Stimulated activated naive CD8-positive, alpha-beta T cell treated with anti-CD3 and anti-CD28 coated beads, Interleukin-15, Interleukin-2, amounts not matched to agents 100 ng/mL and 50 ng/mL, for 24 hours (primary cell): ENCODE measurements at regions not wholly inside any gene's neighbourhood (a gene's known extent, or its start where the extent isn't known, plus 50 kb on each side); places are given as distances from the start of the nearest gene placed in this dataset.

ENCODE experiments used
- H3K27ac Mint-ChIP-seq: one replicate; pipeline ENCODE4 v1.8.0; 2021; ENCODE audit warnings: mild to moderate bottlenecking, mixed read lengths
- H3K27me3 Mint-ChIP-seq: one replicate; pipeline ENCODE4 v1.8.0; 2021; ENCODE audit warnings: mixed read lengths
- H3K36me3 Mint-ChIP-seq: one replicate; pipeline ENCODE4 v1.8.0; 2021; ENCODE audit warnings: low read depth, mixed read lengths
- H3K4me1 Mint-ChIP-seq: one replicate; pipeline ENCODE4 v1.8.0; 2021; ENCODE audit warnings: low read depth, mixed read lengths
- H3K4me3 Mint-ChIP-seq: one replicate; pipeline ENCODE4 v1.8.0; 2021; ENCODE audit warnings: mild to moderate bottlenecking, mixed read lengths
- H3K9me3 Mint-ChIP-seq: one replicate; pipeline ENCODE4 v1.8.0; 2021; ENCODE audit warnings: mixed read lengths

DNA sequence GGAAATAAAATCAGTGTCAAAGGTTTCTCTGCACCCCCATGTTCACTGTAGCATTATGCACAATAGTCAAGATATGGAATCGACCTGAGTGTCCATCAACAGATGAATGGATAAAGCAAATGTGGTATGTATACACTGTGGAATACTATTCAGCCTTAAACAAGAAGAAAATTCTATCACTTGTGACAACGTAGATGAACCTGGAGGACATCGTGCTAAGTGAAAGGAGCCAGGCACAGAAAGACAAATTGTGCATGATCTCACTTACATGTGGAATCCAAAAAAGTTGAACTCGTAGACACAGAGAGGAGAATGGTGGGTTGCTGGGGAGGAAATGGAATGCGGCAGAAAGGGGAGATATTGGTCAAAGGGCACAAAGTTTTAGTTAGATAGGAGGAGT, 136.3 kb upstream of the ESR1 start:
- Mint-ChIP-seq H3K9me3 (no peaks in the 10 kb centered on the region), H3K36me3 (no peaks in the 10 kb centered on the region), H3K27ac (no peak overlapping the region), H3K27me3 (peaks cover 3% of the 10 kb centered on the region), H3K4me1 (peaks cover 2% of the 10 kb centered on the region), H3K4me3 (no peak overlapping the region)

DNA sequence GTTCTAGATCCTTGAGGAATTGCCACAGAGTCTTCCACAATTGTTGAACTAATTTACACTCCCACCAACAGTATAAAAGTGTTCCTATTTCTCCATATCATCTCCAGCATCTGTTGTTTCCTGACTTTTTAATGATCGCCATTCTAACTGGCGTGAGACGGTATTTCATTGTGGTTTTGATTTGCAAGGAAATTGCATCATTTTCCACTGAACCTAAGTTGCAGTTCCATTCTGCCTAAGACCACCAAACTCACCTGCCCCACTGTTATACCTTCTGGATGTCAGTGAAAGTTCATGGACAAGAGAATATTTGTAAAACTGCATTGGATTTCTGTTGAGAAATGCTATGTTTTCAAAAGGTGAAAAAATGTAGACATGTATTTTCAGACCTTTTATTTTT, 132.9 kb upstream of the ESR1 start:
- Mint-ChIP-seq H3K27ac (no peak overlapping the region), H3K4me1 (peaks cover 11% of the 10 kb centered on the region), H3K4me3 (no peak overlapping the region), H3K9me3 (no peaks in the 10 kb centered on the region), H3K27me3 (peaks cover 8% of the 10 kb centered on the region), H3K36me3 (no peaks in the 10 kb centered on the region)

DNA sequence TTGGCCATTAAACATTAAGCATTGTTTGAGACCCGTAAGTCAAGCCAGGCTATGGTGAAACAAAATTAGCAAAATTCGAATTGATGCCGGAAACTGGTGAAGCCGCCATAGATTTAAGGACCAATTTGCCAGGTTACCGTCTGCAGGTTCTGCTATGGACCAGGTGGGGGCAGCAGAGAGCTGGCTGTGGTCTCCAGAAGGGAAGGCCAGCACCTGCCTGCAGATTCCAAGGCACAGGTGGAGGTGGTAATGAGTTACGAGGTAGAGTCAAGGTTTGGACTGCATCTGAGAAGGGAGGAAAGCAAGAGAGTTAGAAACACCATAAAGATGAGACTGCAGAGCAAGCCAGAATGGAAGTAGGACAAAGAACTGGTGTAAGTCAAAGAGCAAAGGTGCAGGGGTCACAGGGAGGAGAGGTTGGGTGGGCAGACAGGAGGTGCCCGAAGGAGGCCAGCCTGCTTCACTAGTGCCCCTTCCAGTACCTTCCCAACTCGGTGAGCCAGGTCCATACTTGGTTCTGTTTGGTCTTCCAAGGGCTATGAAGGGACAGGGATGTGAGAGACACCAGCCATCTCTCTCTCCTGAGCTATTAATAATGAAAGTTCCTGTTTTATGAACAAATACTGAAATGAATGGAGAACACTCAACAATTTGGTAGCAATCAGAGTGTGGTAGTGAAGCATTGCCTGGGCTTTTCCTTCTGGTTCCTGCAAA, 131.6 kb upstream of the ESR1 start:
- H3K27ac Mint-ChIP-seq = no peak overlapping the region
- no peaks in the 10 kb centered on the region for H3K9me3 Mint-ChIP-seq
- H3K27me3 Mint-ChIP-seq = peaks cover 8% of the 10 kb centered on the region
- H3K4me3 Mint-ChIP-seq = no peak overlapping the region
- no peaks in the 10 kb centered on the region for H3K36me3 Mint-ChIP-seq
- peaks cover 13% of the 10 kb centered on the region for H3K4me1 Mint-ChIP-seq

DNA sequence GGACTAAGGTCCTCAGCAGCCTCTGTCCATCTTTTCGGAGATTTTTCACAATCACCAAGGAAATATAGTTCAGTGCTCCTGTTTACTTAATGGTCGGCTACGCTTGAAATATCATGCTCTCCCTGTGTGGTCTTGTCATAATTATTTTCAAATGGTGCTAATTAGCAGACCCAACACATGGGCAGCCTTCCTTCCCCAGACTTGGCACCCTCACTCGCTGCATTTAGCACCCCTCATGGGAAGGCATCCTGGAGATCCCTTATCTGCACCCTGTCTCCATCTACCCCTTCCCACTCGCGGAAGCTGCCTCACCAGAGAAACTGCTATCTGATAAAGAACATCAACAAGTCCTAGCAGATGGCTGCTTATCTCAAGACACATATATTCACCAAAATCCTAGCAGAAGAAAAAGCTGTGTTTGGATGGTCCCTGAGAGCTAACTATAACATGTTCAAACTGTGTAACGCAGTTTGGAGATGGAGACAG, 131.0 kb upstream of the ESR1 start:
- no peak overlapping the region for H3K4me3 Mint-ChIP-seq
- H3K27ac Mint-ChIP-seq = no peak overlapping the region
- H3K36me3 Mint-ChIP-seq = no peaks in the 10 kb centered on the region
- peaks cover 8% of the 10 kb centered on the region for H3K27me3 Mint-ChIP-seq
- H3K4me1 Mint-ChIP-seq = peaks cover 14% of the 10 kb centered on the region
- no peaks in the 10 kb centered on the region for H3K9me3 Mint-ChIP-seq

DNA sequence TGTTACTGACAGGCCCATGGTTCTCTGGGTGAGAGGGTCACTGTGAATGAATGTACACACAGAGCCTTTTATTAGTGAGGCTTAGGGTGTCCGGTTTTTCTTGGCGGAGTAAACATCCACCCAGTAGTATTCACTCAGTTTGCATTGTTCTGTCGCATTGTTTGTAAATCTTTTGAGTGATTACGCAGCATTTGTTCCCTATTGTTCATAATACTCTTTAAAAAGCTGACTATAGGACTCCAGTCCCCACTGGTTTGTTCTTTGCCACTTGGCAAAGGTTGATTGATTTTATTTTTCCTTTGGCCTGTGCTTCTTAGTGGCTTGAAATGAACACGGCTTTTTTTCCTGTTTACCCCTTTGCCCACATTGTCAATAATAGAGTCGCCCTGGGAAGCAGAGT, 130.1 kb upstream of the ESR1 start:
- H3K27ac Mint-ChIP-seq = no peak overlapping the region
- peaks cover 16% of the 10 kb centered on the region for H3K4me1 Mint-ChIP-seq

DNA sequence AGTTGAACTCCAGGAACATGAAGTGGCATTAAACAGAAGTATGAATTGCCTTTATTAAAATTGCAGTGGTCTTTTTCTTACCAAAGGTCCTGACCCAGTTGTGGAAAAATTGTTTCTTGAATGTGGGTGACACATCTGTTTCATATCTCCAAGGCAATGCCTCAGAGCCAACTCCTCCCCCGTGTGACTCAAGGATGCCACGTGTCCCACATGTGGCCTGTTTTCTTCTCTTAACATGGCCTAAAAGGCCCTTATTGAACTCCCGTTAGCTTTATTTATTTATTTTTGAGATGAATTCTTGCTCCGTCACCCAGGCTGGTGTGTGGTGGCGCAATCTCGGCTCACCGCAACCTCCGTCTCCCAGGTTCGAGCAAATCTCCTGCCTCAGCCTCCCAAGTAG, 128.4 kb upstream of the ESR1 start:
- Mint-ChIP-seq H3K4me1 (peaks cover 16% of the 10 kb centered on the region), H3K36me3 (no peaks in the 10 kb centered on the region), H3K4me3 (no peak overlapping the region), H3K27me3 (peaks cover 17% of the 10 kb centered on the region), H3K27ac (no peak overlapping the region), H3K9me3 (no peaks in the 10 kb centered on the region)

More for the DNA sequence above, 130.1 kb upstream of the ESR1 start:
- Mint-ChIP-seq H3K4me3 (no peak overlapping the region), H3K36me3 (no peaks in the 10 kb centered on the region), H3K27me3 (peaks cover 11% of the 10 kb centered on the region), H3K9me3 (no peaks in the 10 kb centered on the region)

DNA sequence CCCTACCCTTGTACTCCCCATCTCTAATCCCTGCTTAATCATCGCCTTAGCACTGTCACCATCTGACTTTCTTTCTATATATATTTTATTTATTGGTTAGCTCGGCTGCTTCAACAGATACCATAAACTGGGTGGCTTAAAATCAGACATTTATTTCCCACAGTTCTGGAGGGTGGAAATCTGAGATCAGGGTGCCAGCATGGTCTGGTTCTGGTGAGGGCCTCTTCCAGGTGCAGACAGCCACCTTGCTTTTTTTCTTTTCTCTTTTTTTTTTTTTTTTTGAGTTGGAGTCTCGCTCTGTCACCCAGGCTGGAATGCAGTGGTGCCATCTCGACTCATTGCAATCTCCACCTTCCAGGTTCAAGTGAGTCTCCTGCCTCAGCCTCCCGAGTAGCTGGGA, 127.5 kb upstream of the ESR1 start:
- no peaks in the 10 kb centered on the region for H3K36me3 Mint-ChIP-seq
- H3K4me3 Mint-ChIP-seq = no peak overlapping the region
- peaks cover 17% of the 10 kb centered on the region for H3K27me3 Mint-ChIP-seq
- peaks cover 16% of the 10 kb centered on the region for H3K4me1 Mint-ChIP-seq
- H3K9me3 Mint-ChIP-seq = no peaks in the 10 kb centered on the region
- no peak overlapping the region for H3K27ac Mint-ChIP-seq

DNA sequence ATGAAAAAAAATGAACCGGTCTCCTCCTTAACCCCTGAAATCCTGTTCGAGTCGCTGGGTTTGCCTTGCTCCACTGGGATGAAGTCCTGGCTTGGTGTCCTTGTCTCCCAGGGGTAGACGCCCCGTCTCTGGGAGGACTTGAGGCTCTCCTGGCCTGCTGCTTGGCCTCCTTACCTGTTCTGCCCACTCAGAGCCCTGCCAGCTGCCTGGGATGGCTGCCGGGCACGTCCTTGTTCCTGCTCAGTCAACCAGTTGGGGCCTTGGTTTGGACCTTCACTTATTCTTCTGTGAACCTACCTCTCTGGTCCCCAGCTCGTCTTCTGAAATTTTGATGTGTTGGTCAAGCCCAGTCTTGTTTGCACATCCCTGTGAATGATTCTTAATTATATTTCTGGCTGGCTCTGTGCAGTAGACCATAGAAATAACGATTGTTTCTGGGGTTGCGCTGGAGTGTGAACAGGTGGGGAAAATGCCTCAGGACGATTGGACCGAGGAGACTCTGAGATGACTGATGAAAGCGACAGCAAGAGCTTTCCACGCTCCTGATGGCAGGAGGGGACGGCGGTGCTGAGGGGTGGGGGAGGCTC, 126.5 kb upstream of the ESR1 start:
- Mint-ChIP-seq H3K27ac (no peak overlapping the region), H3K4me3 (no peak overlapping the region), H3K36me3 (no peaks in the 10 kb centered on the region), H3K4me1 (peaks cover 14% of the 10 kb centered on the region), H3K9me3 (no peaks in the 10 kb centered on the region), H3K27me3 (peaks cover 17% of the 10 kb centered on the region)

DNA sequence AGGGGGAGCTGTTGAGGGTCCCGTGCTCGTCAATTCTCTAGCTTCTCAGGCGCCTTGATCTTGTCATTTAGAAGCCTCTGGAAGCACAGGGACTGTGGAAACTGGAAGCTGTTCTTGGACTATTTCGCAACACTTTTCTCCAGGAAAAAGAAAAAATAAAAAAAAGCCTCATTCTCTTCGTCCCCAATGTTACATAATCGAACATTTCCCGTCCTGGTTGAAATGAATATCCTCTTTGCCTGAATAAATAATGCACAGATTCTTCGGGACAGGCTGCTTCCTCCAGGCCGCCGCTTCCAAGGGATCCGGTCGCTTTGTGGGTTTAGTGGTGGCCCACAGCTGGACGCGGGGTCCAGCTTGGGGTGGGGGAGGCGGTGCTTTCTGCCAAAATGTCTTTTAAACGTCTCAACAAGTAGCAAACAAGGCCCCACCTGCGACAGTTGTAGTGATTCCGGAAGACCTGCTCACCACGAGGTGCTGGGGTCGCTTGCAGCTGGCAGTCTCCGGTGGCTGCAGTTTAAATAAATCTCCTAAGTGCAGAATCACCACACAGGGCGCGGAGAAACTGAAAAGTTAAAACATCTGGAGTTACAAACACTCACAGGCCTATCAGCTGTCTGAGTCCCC, 125.9 kb upstream of the ESR1 start:
- Mint-ChIP-seq H3K27ac (no peak overlapping the region), H3K36me3 (no peaks in the 10 kb centered on the region), H3K9me3 (no peaks in the 10 kb centered on the region), H3K4me3 (no peak overlapping the region), H3K27me3 (peaks cover 17% of the 10 kb centered on the region), H3K4me1 (peaks cover 14% of the 10 kb centered on the region)

DNA sequence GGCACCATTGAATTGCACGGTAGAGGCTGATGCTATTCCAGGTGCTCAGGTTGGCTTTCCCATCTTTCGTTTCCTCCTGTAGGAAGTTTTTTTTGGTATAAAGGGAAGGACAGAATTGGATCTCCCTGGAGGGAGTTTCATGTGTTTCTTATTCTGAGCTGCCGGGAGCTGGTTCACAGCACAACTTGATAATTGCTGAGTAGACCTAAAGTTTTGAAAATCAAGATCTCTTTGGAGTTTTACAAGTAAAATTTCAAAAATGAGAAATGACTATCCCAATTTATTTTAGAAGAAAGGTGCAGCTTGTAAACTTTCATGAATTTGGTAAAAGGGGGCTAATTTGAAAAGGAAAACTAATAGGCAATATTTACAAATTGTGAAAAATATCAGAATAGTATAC, 125.2 kb upstream of the ESR1 start:
- peaks cover 17% of the 10 kb centered on the region for H3K27me3 Mint-ChIP-seq
- H3K9me3 Mint-ChIP-seq = no peaks in the 10 kb centered on the region
- H3K4me3 Mint-ChIP-seq = no peak overlapping the region
- H3K4me1 Mint-ChIP-seq = peaks cover 14% of the 10 kb centered on the region
- no peaks in the 10 kb centered on the region for H3K36me3 Mint-ChIP-seq
- no peak overlapping the region for H3K27ac Mint-ChIP-seq

DNA sequence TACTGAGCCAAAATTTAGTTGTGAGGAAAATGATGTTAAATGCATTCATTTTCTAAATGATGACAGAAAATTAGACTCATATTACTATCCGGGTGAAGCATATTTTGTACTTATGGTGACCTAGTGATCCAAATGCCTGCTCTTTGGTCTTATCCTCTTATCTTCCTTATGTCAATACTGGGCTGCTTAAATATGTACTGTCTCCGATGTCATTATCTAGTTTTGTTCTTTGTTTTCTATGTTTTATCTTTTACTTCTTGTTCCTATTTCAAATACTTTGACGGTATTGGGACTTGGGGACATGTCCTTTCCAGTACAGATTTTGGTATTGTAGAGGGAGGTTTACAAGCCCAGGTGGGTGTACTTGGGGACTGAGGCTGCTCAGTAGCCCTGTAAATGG, 124.6 kb upstream of the ESR1 start:
- Mint-ChIP-seq H3K36me3 (no peaks in the 10 kb centered on the region), H3K9me3 (no peaks in the 10 kb centered on the region), H3K27me3 (peaks cover 13% of the 10 kb centered on the region), H3K27ac (no peak overlapping the region), H3K4me3 (no peak overlapping the region), H3K4me1 (peaks cover 14% of the 10 kb centered on the region)

DNA sequence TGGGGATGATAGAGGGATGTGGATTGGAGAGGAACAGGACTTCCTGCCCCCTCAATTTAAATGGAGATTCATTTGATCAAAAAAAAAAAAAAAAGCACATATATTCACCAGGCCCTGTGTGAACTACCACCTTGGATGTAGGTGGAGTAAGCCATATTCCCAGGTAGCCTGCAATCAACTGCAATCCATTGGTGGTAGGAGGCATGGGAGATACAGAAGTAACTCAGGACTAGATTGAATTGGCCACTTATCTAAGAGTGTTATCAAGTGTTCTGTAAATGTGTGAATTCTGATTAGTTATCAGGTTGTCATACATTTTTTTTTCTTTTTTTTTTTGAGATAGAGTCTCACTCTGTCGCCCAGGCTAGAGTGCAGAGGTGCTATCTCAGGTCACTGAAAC, 124.1 kb upstream of the ESR1 start:
- no peak overlapping the region for H3K27ac Mint-ChIP-seq
- peaks cover 13% of the 10 kb centered on the region for H3K27me3 Mint-ChIP-seq
- peaks cover 14% of the 10 kb centered on the region for H3K4me1 Mint-ChIP-seq
- H3K36me3 Mint-ChIP-seq = no peaks in the 10 kb centered on the region
- H3K9me3 Mint-ChIP-seq = no peaks in the 10 kb centered on the region
- H3K4me3 Mint-ChIP-seq = no peak overlapping the region

DNA sequence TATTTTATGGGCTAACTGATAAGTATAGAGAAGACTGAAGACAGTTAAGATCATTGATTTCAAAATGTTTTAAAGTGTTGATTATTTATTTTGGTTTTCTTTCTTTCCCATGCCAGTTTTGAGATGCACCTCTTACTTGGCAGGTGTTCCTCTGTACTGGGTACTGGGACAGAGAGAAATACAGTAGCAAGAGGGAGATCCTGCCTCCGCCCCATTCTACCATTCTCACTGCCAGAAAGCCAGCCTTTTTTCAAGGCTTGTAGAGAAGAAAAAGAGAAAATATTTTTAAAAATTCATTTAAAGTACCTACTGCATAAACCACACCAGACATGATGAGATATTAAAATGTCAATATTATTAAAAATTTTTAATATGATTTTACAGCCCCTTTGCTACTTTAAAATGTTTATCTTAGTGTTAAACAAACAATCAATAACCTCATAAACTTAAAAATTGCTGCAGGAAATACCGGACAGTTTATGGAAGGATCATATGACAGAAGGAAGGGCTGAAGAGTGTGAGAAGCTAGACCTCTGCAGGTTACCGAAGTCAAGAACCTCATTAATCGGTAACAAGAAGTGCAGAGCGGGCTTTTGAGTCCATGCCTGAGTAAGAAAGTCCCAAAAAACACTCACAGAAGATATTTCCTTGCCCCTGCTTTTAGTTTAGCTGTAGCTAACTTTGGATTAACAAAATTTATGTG, 117.8 kb upstream of the ESR1 start:
- Mint-ChIP-seq H3K4me3 (peak overlapping the region; percentile 77), H3K27ac (peak overlapping the region; percentile 7), H3K27me3 (peaks cover 21% of the 10 kb centered on the region), H3K36me3 (no peaks in the 10 kb centered on the region), H3K4me1 (peaks cover 25% of the 10 kb centered on the region), H3K9me3 (no peaks in the 10 kb centered on the region)

DNA sequence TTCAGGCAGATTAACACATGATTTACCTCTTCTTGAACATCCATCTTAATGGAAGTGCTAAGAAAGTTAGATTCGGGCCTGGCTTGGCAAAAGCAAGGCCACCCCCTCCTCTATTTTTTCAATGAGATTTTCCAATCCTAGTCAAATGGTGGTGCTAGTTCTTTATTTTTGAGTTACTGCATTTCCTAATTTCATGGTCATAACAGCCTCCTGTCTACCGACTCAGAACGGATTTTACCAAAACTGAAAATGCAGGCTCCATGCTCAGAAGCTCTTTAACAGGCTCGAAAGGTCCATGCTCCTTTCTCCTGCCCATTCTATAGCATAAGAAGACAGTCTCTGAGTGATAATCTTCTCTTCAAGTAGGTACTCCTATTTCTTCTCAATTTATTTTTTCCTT, 117.2 kb upstream of the ESR1 start:
- Mint-ChIP-seq H3K4me3 (peak overlapping the region; percentile 77), H3K9me3 (no peaks in the 10 kb centered on the region), H3K4me1 (peaks cover 25% of the 10 kb centered on the region), H3K27ac (peak overlapping the region; percentile 7), H3K27me3 (peaks cover 21% of the 10 kb centered on the region), H3K36me3 (no peaks in the 10 kb centered on the region)
